Transverse colon (tissue), 4 donors: ENCODE measurements at regions not wholly inside any gene's neighbourhood (a gene's known extent, or its start where the extent isn't known, plus 50 kb on each side); places are given as distances from the start of the nearest gene placed in this dataset.

Source experiments
- POLR2A ChIP-seq: fragments of 450-650 bp; IDR thresholded peaks from one replicate; pipeline ENCODE4 v1.6.1; 2016; ENCODE audit warnings: antibody characterized with exemption, mild to moderate bottlenecking, moderate library complexity
- POLR2AphosphoS5 ChIP-seq, 3 donors: sonication (generic); formaldehyde crosslinking; IDR thresholded peaks; one replicate each; pipeline ENCODE4 v1.6.1; 2016; ENCODE audit warnings: antibody characterized with exemption in 3 of 3
- TF ChIP-seq, protein P1 (sequence below), 5 experiments: fragments of 200-600 bp in 3 of 5; fragments of 450-650 bp in 2 of 5; sonication (generic) in 3 of 5; IDR thresholded peaks; 1 replicate in 2 of 5; 2 replicates in 3 of 5; pipeline ENCODE4 v1.5.1; 2016 to 2017; ENCODE audit warnings: antibody characterized with exemption in 5 of 5, inconsistent platforms in 3 of 5, mild to moderate bottlenecking in 2 of 5, moderate library complexity in 1 of 5

DNA sequence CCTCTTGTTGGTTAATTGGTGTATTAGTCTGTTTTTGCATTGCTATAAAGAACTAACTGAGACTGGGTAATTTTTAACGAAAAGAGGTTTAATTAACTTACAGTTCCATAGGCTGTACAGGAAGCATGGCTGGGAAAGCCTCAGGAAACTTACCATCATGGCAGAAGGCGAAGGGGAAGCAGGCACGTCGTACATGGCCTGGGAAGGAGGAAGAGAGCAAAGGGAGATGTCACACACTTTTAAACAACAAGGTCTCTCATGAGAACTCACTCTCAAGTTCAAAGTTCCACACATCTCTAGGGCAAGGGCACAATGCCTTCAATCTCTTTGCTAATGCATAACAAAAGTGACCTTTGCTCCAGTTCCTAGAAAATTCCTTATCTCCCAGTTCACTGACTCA is 125.0 kb upstream of the IRX5 start:
- TF ChIP-seq, protein P1, sequence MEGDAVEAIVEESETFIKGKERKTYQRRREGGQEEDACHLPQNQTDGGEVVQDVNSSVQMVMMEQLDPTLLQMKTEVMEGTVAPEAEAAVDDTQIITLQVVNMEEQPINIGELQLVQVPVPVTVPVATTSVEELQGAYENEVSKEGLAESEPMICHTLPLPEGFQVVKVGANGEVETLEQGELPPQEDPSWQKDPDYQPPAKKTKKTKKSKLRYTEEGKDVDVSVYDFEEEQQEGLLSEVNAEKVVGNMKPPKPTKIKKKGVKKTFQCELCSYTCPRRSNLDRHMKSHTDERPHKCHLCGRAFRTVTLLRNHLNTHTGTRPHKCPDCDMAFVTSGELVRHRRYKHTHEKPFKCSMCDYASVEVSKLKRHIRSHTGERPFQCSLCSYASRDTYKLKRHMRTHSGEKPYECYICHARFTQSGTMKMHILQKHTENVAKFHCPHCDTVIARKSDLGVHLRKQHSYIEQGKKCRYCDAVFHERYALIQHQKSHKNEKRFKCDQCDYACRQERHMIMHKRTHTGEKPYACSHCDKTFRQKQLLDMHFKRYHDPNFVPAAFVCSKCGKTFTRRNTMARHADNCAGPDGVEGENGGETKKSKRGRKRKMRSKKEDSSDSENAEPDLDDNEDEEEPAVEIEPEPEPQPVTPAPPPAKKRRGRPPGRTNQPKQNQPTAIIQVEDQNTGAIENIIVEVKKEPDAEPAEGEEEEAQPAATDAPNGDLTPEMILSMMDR (IDR thresholded peaks at IDR 0.05) = no peak
- TF ChIP-seq POLR2AphosphoS5 (IDR thresholded peaks at IDR 0.05) (no peak), POLR2A (no peak)
